ENCODE measurements at regions not wholly inside any gene's neighbourhood (a gene's known extent, or its start where the extent isn't known, plus 50 kb on each side); places are given as distances from the start of the nearest gene placed in this dataset.
A peak's percentile ranks its signal among the peaks of the same experiment; 100 is the strongest.
"Not testable (repeated sequence)": the region's sequence is repeated elsewhere in the genome, so short reads cannot be mapped to it uniquely, and the experiment has no call there.

DNA sequence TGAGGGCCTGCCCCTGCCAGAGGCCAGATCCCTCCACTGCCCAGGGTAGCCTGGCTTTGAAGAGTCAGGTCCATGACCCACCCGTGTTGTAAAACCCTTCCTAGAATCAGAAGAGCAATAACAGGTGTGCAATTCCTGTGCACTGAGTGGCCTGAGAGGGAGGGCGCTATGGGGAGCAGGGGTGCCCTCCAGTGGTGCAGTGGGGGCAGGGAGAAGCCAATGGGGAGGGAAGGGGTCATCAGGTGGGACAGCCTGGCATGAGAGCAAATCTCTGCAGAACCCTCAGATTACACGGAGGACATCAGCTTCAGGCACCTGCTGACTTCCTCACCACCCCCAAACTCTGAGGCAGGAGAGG, 72.9 kb upstream of the ZNF469 start:
- H3K4me1 ChIP-seq (ENCODE audit: control insufficient read depth, insufficient read depth, low read length), result no peaks in the 10 kb centered on the region
- H3K4me3 ChIP-seq (ENCODE audit: low read depth, low read length), result no peak overlapping the region
- H3K36me3 ChIP-seq (ENCODE audit: control insufficient read depth in 2 of 2, insufficient read depth in 1 of 2, low read length in 2 of 2), result no peaks in the 10 kb centered on the region
- H3K27ac ChIP-seq (ENCODE audit: extremely low read depth, low read depth, low read length), result no peak overlapping the region
- no peaks in the 10 kb centered on the region for H3K9me3 ChIP-seq (ENCODE audit: control insufficient read depth, insufficient read depth, low read depth, low read length)
- 0 out of 2 replicates have a peak, but pooled peaks have one; percentile 10 for TF ChIP-seq CTCF (tag by site-specific recombination; IDR thresholded peaks at IDR 0.05)
- TF ChIP-seq, protein P1, sequence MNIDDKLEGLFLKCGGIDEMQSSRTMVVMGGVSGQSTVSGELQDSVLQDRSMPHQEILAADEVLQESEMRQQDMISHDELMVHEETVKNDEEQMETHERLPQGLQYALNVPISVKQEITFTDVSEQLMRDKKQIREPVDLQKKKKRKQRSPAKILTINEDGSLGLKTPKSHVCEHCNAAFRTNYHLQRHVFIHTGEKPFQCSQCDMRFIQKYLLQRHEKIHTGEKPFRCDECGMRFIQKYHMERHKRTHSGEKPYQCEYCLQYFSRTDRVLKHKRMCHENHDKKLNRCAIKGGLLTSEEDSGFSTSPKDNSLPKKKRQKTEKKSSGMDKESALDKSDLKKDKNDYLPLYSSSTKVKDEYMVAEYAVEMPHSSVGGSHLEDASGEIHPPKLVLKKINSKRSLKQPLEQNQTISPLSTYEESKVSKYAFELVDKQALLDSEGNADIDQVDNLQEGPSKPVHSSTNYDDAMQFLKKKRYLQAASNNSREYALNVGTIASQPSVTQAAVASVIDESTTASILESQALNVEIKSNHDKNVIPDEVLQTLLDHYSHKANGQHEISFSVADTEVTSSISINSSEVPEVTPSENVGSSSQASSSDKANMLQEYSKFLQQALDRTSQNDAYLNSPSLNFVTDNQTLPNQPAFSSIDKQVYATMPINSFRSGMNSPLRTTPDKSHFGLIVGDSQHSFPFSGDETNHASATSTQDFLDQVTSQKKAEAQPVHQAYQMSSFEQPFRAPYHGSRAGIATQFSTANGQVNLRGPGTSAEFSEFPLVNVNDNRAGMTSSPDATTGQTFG (tag by site-specific recombination; IDR thresholded peaks at IDR 0.05; ENCODE audit: borderline replicate concordance), result no peak
- POLR2A ChIA-PET, result no interaction called here
- CTCF ChIA-PET, result no interaction called here

DNA sequence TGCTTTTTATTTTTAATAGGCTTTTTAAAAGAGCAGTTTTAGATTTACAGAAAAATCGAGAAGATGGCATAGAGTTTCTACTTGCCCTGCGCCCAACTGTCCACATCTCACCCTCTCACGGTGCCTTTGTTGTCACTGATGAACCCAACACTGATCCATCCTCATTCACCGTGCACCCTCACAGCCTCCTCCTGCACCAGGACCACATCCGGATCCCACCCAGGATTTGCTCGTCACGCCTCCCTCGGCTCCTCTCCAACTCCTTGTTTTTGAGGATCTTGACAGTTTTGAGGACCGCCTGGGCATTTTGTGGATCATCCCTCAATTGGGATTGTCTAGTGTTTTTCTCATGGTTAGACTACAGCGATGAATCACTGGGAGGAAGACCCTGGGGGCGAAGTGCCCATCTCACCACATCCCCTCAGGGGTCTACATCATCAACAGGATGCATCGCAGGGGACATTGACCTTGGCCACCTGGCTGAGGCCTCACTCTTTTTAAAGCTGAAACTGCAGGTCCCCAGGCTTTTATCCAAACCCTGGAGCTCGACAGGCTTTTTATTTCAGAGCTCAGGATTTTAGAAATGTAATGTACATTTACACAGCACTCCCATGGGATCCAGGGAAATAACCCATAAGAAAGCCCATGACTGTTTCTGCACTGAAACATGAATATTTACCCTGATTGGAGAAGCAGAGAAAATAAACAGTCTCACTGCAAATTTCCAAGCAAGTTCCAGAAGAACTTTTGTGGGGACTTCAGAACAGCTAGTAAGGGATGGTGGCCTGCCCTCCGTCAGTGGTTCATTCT, 71.8 kb upstream of the ZNF469 start:
- ChIA-PET CTCF (interaction anchor here (0.6 kb wide), 1 partner anchor 80 kb away, joined by 3 read pairs; no protein-coding TSS in a partner anchor), POLR2A (no interaction called here)
- Histone ChIP-seq H3K36me3 (ENCODE audit: control insufficient read depth in 2 of 2, insufficient read depth in 1 of 2, low read length in 2 of 2) (no peaks in the 10 kb centered on the region), H3K27ac (ENCODE audit: extremely low read depth, low read depth, low read length) (no peak overlapping the region), H3K9me3 (ENCODE audit: control insufficient read depth, insufficient read depth, low read depth, low read length) (no peaks in the 10 kb centered on the region), H3K4me3 (ENCODE audit: low read depth, low read length) (no peak overlapping the region), H3K4me1 (ENCODE audit: control insufficient read depth, insufficient read depth, low read length) (no peaks in the 10 kb centered on the region)
- TF ChIP-seq SCRT1 (tag by site-specific recombination; IDR thresholded peaks at IDR 0.05; ENCODE audit: borderline replicate concordance) (no peak), CTCF (tag by site-specific recombination; IDR thresholded peaks at IDR 0.05) (no peak), ZBTB26 (tag by site-specific recombination; optimal IDR thresholded peaks at IDR 0.05) (no peak), ZNF701 (tag by site-specific recombination; IDR thresholded peaks at IDR 0.05) (no peak), ZNF10 (tag by site-specific recombination; IDR thresholded peaks at IDR 0.05) (no peak), ZNF404 (tag by site-specific recombination; IDR thresholded peaks at IDR 0.05) (no peak), ZFP3 (tag by site-specific recombination; IDR thresholded peaks at IDR 0.05; ENCODE audit: low read depth) (no peak)

DNA sequence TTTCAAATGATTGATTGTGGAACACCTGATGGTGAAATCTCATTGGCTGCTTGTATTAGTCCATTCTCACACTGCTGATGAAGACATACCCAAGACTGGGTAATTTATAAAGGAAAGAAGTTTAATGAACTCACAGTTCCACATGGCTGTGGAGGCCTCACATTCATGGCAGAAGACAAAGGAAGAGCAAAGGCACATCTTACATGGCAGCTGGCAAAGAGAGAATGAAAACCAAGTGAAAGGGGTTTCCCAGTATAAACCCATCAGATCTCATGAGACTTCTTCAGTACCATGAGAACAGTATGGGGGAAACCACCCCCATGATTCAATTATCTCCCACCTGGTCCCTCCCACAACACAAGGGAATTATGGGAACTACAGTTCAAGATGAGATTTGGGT, 70.9 kb upstream of the ZNF469 start:
- H3K9me3 ChIP-seq (ENCODE audit: control insufficient read depth, insufficient read depth, low read depth, low read length); POLR2A ChIA-PET; H3K27ac ChIP-seq (ENCODE audit: extremely low read depth, low read depth, low read length); H3K4me1 ChIP-seq (ENCODE audit: control insufficient read depth, insufficient read depth, low read length); H3K4me3 ChIP-seq (ENCODE audit: low read depth, low read length); H3K36me3 ChIP-seq (ENCODE audit: control insufficient read depth in 2 of 2, insufficient read depth in 1 of 2, low read length in 2 of 2): not testable (repeated sequence)
- peak; percentile 49 for TF ChIP-seq SETDB1 (IDR thresholded peaks at IDR 0.05; ENCODE audit: insufficient read length, low read length)
- CTCF ChIA-PET, result interaction anchor here (0.6 kb wide), 1 partner anchor 535 kb away, joined by 3 read pairs; no protein-coding TSS in a partner anchor
